Kidney epithelial cell (primary cell): ENCODE measurements at regions not wholly inside any gene's neighbourhood (a gene's known extent, or its start where the extent isn't known, plus 50 kb on each side); places are given as distances from the start of the nearest gene placed in this dataset.

Source experiments
- DNase-seq: peaks from one replicate; pipeline ENCODE4 v3.0.0-alpha.2; 2010; ENCODE audit warnings: low read depth
- H3K27me3 ChIP-seq: 2 replicates; pipeline ENCODE4 v1.6.0; 2011; ENCODE audit warnings: low read length; ENCODE audit not compliant: control insufficient read depth, insufficient read depth
- H3K36me3 ChIP-seq: 2 replicates; pipeline ENCODE4 v1.5.1; 2011; ENCODE audit warnings: low read length; ENCODE audit not compliant: control insufficient read depth, insufficient read depth
- H3K4me3 ChIP-seq: 2 replicates; pipeline ENCODE4 v1.5.1; 2011; ENCODE audit warnings: low read depth, mild to moderate bottlenecking, control low read depth, low read length
- TF ChIP-seq, protein P1 (sequence below): IDR thresholded peaks from 2 replicates; pipeline ENCODE4 v1.5.1; 2011; ENCODE audit warnings: mild to moderate bottlenecking, moderate library complexity, low read length, control low read depth, inconsistent platforms; ENCODE audit not compliant: insufficient read depth, poor library complexity, severe bottlenecking

DNA sequence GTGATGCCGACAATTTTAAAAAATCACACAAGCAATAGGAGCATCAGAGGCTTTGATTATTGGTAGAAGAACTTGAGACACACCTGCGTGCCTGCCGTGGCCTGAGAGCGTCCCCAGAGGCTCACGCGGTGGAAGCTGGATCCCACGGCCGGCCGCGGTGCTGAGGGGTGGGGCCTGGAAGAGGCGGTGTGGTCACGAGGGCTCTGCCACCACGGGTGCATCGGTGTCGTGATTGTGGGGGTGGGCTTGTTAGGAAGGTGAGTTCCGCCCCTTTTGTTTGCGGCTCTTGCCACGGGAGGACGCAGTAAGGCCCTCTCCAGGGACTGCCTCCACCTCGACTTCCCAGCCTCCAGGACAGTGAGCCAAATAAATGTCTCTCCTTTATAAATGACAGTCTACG, 77.2 kb upstream of the ADRA2C start:
- H3K36me3 ChIP-seq, result no peaks in the 10 kb centered on the region
- DNase-seq, result no peak
- no peaks in the 10 kb centered on the region for H3K27me3 ChIP-seq
- TF ChIP-seq, protein P1, sequence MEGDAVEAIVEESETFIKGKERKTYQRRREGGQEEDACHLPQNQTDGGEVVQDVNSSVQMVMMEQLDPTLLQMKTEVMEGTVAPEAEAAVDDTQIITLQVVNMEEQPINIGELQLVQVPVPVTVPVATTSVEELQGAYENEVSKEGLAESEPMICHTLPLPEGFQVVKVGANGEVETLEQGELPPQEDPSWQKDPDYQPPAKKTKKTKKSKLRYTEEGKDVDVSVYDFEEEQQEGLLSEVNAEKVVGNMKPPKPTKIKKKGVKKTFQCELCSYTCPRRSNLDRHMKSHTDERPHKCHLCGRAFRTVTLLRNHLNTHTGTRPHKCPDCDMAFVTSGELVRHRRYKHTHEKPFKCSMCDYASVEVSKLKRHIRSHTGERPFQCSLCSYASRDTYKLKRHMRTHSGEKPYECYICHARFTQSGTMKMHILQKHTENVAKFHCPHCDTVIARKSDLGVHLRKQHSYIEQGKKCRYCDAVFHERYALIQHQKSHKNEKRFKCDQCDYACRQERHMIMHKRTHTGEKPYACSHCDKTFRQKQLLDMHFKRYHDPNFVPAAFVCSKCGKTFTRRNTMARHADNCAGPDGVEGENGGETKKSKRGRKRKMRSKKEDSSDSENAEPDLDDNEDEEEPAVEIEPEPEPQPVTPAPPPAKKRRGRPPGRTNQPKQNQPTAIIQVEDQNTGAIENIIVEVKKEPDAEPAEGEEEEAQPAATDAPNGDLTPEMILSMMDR, result no peak
- H3K4me3 ChIP-seq, result no peak overlapping the region

DNA sequence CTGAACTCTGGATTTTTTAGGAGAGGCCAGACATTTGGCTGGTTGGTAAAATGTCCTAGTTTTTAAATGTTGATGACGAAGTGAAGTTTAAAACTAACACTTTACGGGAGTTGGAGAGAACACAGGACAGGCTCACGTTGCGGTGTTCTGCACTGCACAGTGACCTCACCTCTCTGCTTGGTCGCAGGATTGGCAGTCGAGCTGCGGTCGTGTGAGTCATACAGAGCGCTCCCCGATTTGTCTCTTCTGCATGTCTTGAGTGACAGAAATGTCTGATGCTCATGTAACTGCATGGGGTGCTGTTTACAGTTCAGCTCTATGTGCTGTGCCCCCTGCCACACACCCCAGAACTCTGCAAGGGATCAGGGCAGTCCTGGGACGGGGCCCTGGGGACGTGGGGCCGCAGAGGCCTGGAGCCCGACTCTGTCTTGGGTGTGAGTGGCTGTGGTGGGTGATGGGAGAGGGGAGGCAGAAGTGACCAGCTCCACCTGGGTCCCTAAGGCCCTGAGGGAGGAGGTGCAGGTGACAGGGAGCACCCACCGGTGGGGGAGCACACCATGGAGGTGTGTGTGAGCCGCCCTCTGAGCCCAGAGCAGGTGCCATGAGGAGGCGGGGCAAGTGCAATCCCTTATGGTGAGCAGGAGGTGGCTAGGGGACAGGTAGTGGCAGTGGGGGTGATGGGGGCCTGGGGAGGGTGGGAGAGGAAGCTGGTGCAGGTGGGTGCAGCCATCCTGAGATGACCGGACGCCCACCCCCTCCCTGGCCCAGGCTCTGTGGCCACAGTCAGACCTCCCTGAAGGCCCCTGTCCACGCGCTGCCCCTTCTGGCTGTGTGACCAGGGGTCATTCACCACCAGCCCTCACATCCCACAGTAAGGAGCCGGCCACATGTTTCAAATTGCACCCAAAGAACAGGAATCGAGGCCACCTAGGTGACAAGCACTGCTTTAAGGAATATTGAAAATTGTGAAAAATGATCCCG, 77.9 kb upstream of the ADRA2C start:
- no peaks in the 10 kb centered on the region for H3K36me3 ChIP-seq
- H3K27me3 ChIP-seq, result no peaks in the 10 kb centered on the region
- no peak overlapping the region for H3K4me3 ChIP-seq
- TF ChIP-seq, protein P1, result no peak
- no peak for DNase-seq

DNA sequence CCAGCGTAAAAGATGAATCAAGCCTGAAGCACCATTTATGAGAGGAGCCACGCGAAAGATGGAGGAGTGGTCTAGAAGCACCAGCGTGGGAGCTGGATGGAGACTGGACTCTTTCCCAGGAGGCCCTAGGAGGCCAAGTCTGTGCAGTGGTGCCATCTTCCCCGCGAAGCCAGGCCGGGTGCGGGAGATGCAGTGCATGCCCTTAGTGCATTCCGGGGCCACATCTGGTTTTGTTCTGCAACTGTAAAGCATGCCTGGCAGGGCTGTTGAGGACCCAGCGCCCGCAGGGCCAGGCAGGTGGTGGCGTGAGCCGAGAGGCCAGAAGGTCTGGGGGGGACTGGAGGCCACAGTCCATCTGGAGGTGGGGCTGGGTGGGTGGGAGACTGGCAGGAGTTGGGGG, 78.6 kb upstream of the ADRA2C start:
- no peaks in the 10 kb centered on the region for H3K36me3 ChIP-seq
- H3K27me3 ChIP-seq, result no peaks in the 10 kb centered on the region
- no peak for DNase-seq
- H3K4me3 ChIP-seq, result no peak overlapping the region
- TF ChIP-seq, protein P1, result no peak

DNA sequence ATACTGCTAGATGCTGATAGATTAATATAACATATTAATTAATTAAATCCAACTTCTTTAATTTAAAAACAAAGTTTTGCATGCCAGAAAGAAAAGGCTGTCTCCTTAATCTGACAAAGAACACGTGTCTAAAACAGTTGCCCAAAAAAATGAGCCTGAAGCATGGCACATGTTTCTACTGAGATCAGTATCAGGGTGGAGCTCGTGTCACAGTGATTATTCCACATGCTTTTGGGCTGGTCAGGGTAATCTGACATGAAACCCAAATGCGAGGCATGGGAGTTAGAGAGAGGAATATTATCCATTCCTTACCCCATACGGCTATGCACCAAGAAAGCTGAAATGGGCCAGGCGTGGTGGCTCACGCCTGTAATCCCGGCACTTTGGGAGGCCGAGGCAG, 79.4 kb upstream of the ADRA2C start:
- Histone ChIP-seq H3K36me3 (no peaks in the 10 kb centered on the region), H3K4me3 (no peak overlapping the region), H3K27me3 (no peaks in the 10 kb centered on the region)
- no peak for DNase-seq
- TF ChIP-seq, protein P1, result no peak

DNA sequence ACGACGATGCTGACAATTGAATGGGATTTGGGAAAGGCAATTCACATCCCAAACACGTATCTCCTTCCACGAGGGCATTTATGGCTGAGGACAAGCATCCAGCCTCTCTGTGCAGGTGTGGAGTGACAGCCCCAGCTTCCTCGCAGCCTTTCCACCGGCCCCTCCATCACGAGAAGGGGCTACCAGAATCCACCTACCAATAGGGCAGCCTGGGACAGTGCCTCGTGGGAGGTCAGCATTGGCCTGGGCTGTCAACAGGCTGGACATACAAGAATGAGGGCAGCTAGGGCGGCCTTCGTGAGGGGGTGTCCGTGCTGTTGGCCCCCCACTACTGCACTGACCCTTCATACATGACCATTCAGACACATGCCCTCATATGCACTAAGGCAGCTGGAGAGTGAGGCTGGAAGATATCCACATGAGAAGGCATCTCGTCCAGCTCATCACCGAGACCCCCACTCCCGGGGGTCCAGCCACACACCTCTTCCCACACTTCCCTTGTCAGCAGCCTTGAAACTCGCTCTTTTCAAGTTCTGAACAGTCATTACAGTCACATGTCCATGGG, 81.0 kb upstream of the ADRA2C start:
- TF ChIP-seq, protein P1, result no peak
- no peaks in the 10 kb centered on the region for H3K36me3 ChIP-seq
- no peak for DNase-seq
- H3K4me3 ChIP-seq, result no peak overlapping the region
- no peaks in the 10 kb centered on the region for H3K27me3 ChIP-seq
